K562 (cell line): ENCODE measurements at regions not wholly inside any gene's neighbourhood (a gene's known extent, or its start where the extent isn't known, plus 50 kb on each side); places are given as distances from the start of the nearest gene placed in this dataset.

Experiments
- GABPA ChIP-seq: fragments of 200-800 bp; sonication (Bioruptor generic); conservative IDR thresholded peaks from 2 replicates; pipeline ENCODE4 v1.6.1; 2016; ENCODE audit warnings: low read depth, missing genetic modification characterization, missing compliant biosample characterization
- HLTF ChIP-seq: fragments of 450-650 bp; IDR thresholded peaks from 2 replicates; pipeline ENCODE4 v1.6.1; 2016
- HMGXB4 ChIP-seq: sonication (generic); formaldehyde crosslinking; IDR thresholded peaks from 2 replicates; pipeline ENCODE4 v1.8.1; 2023; ENCODE audit warnings: mild to moderate bottlenecking, missing genetic modification reagents
- PHF20 ChIP-seq: fragments of 450-650 bp; IDR thresholded peaks from 2 replicates; pipeline ENCODE4 v1.6.1; 2018; ENCODE audit not compliant: partially characterized antibody
- RREB1 ChIP-seq: fragments of 250-450 bp; sonication (Bioruptor Pico); IDR thresholded peaks from 2 replicates; pipeline ENCODE4 v1.4.0; 2020
- ZNF274 ChIP-seq: IDR thresholded peaks from 2 replicates; pipeline ENCODE4 v1.6.1; 2011; ENCODE audit warnings: low read depth, mild to moderate bottlenecking, low read length, moderate library complexity, borderline replicate concordance
- ZNF280B ChIP-seq: fragments of 250-450 bp; sonication (Bioruptor Pico); IDR thresholded peaks from 2 replicates; pipeline ENCODE4 v1.5.1; 2021; ENCODE audit warnings: mild to moderate bottlenecking
- ZNF764 ChIP-seq: fragments of 250-450 bp; sonication (Bioruptor Pico); IDR thresholded peaks from 2 replicates; pipeline ENCODE4 v1.4.0; 2020; ENCODE audit warnings: low read depth, mild to moderate bottlenecking, moderate library complexity

- TF ChIP-seq ZNF764 (CRISPR knock-in tag) (no peak), HMGXB4 (CRISPR knock-in tag) (no peak), HLTF (no peak), RREB1 (CRISPR knock-in tag) (no peak), PHF20 (no peak), ZNF280B (no peak), ZNF274 (no peak), GABPA (tag) (no peak)
- TF ChIP-seq, all 486 proteins: peak for 0
Measured at GRCh38 chr3:88712552-88712951, 394.9 kb upstream of the EPHA3 start (continued).
